ENCODE measurements at regions not wholly inside any gene's neighbourhood (a gene's known extent, or its start where the extent isn't known, plus 50 kb on each side); places are given as distances from the start of the nearest gene placed in this dataset.

GRCh38 chr12:89256060-89256459 lies 96.2 kb downstream of the DUSP6 start:
- DNase-seq (ENCODE audit: low spot score) = no peak

- DNase-seq (ENCODE audit: low spot score) = no peak
Observed at GRCh38 chr12:89253488-89253887, 98.8 kb downstream of the DUSP6 start.

GRCh38 chr12:89252284-89252683 lies 100.0 kb downstream of the DUSP6 start:
- no peak for DNase-seq (ENCODE audit: low spot score)

GRCh38 chr12:89251342-89252271 lies 100.7 kb downstream of the DUSP6 start:
- no peak for DNase-seq (ENCODE audit: low spot score)

GRCh38 chr12:89250636-89251035 lies 101.7 kb downstream of the DUSP6 start:
- no peak for DNase-seq (ENCODE audit: low spot score)

- DNase-seq (ENCODE audit: low spot score) = no peak
Observed at GRCh38 chr12:89250213-89250612, 102.1 kb downstream of the DUSP6 start.

GRCh38 chr12:89247967-89248366 lies 104.3 kb downstream of the DUSP6 start:
- no peak for DNase-seq (ENCODE audit: low spot score)

GRCh38 chr12:89247541-89247942 lies 104.8 kb downstream of the DUSP6 start:
- DNase-seq (ENCODE audit: low spot score) = no peak

GRCh38 chr12:89245090-89245489 lies 107.2 kb downstream of the DUSP6 start:
- DNase-seq (ENCODE audit: low spot score) = no peak

- no peak for DNase-seq (ENCODE audit: low spot score)
Observed at GRCh38 chr12:89244536-89244935, 107.8 kb downstream of the DUSP6 start.

- no peak for DNase-seq (ENCODE audit: low spot score)
Observed at GRCh38 chr12:89243771-89244170, 108.5 kb downstream of the DUSP6 start.

- no peak for DNase-seq (ENCODE audit: low spot score)
Observed at GRCh38 chr12:89239534-89239933, 112.8 kb downstream of the DUSP6 start.

GRCh38 chr12:89238593-89238992 lies 113.7 kb downstream of the DUSP6 start:
- no peak for DNase-seq (ENCODE audit: low spot score)

- DNase-seq (ENCODE audit: low spot score) = no peak
Observed at GRCh38 chr12:89237763-89238162, 114.5 kb downstream of the DUSP6 start.

GRCh38 chr12:89236748-89237383 lies 115.4 kb downstream of the DUSP6 start:
- DNase-seq (ENCODE audit: low spot score) = no peak

GRCh38 chr12:89236237-89236636 lies 116.1 kb downstream of the DUSP6 start:
- DNase-seq (ENCODE audit: low spot score) = no peak

GRCh38 chr12:89235189-89235993 lies 116.9 kb downstream of the DUSP6 start:
- DNase-seq (ENCODE audit: low spot score) = no peak

GRCh38 chr12:89234324-89235114 lies 117.8 kb downstream of the DUSP6 start:
- no peak for DNase-seq (ENCODE audit: low spot score)

- DNase-seq (ENCODE audit: low spot score) = no peak
Observed at GRCh38 chr12:89231686-89232085, 120.6 kb downstream of the DUSP6 start.

GRCh38 chr12:89230376-89231315 lies 121.7 kb downstream of the DUSP6 start:
- DNase-seq (ENCODE audit: low spot score) = no peak

GRCh38 chr12:89228491-89228890 lies 123.8 kb downstream of the DUSP6 start:
- no peak for DNase-seq (ENCODE audit: low spot score)
